Neural cell (in vitro differentiated cells): ENCODE measurements at regions not wholly inside any gene's neighbourhood (a gene's known extent, or its start where the extent isn't known, plus 50 kb on each side); places are given as distances from the start of the nearest gene placed in this dataset.
A peak's percentile ranks its signal among the peaks of the same experiment; 100 is the strongest.

Experiments
- EP300 ChIP-seq: fragments of 450-650 bp; conservative IDR thresholded peaks from 2 replicates; pipeline ENCODE4 v1.6.1; 2014; ENCODE audit warnings: antibody characterized with exemption, mild to moderate bottlenecking, moderate library complexity; ENCODE audit not compliant: poor library complexity, severe bottlenecking
- EZH2 ChIP-seq: fragments of 200-600, 300-800 bp; shearing (Covaris generic), sonication (generic); IDR thresholded peaks from 2 replicates; pipeline ENCODE4 v1.6.1; 2014; ENCODE audit warnings: antibody characterized with exemption, low read length, borderline replicate concordance, mild to moderate bottlenecking; ENCODE audit not compliant: insufficient read depth, poor library complexity, severe bottlenecking
- TAF1 ChIP-seq: IDR thresholded peaks from 2 replicates; pipeline ENCODE4 v1.6.1; 2012; ENCODE audit warnings: low read depth
- TF ChIP-seq, protein P1 (sequence below): fragments of 450-650 bp; IDR thresholded peaks from 2 replicates; pipeline ENCODE4 v1.5.1; 2014; ENCODE audit warnings: antibody characterized with exemption, mild to moderate bottlenecking, moderate library complexity; ENCODE audit not compliant: poor library complexity, severe bottlenecking
- TF ChIP-seq, protein P2 (sequence below): IDR thresholded peaks from 2 replicates; pipeline ENCODE4 v1.6.1; 2012; ENCODE audit warnings: borderline replicate concordance

DNA sequence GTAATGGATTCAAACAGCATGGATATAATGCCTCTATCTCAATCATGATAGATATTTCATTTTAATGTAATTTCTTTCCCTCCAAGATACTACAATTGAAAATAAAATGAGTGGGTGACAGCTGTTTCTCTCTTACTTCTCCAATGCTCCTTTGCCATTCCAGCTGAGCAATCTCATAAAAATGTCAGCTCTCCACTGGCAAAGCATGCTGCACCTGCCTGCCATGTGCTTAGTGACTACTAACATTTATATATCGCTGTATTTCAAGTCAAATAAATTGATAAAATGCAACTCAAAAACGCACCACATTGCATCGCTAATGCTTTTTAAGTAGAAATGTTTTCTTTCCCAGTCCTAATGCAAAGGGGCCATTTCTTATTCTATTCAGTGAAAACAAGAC is 1093.9 kb downstream of the CBLN2 start:
- TF ChIP-seq, protein P1, sequence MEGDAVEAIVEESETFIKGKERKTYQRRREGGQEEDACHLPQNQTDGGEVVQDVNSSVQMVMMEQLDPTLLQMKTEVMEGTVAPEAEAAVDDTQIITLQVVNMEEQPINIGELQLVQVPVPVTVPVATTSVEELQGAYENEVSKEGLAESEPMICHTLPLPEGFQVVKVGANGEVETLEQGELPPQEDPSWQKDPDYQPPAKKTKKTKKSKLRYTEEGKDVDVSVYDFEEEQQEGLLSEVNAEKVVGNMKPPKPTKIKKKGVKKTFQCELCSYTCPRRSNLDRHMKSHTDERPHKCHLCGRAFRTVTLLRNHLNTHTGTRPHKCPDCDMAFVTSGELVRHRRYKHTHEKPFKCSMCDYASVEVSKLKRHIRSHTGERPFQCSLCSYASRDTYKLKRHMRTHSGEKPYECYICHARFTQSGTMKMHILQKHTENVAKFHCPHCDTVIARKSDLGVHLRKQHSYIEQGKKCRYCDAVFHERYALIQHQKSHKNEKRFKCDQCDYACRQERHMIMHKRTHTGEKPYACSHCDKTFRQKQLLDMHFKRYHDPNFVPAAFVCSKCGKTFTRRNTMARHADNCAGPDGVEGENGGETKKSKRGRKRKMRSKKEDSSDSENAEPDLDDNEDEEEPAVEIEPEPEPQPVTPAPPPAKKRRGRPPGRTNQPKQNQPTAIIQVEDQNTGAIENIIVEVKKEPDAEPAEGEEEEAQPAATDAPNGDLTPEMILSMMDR = no peak
- no peak for TF ChIP-seq TAF1
- no peak for TF ChIP-seq EZH2
- TF ChIP-seq, protein P2, sequence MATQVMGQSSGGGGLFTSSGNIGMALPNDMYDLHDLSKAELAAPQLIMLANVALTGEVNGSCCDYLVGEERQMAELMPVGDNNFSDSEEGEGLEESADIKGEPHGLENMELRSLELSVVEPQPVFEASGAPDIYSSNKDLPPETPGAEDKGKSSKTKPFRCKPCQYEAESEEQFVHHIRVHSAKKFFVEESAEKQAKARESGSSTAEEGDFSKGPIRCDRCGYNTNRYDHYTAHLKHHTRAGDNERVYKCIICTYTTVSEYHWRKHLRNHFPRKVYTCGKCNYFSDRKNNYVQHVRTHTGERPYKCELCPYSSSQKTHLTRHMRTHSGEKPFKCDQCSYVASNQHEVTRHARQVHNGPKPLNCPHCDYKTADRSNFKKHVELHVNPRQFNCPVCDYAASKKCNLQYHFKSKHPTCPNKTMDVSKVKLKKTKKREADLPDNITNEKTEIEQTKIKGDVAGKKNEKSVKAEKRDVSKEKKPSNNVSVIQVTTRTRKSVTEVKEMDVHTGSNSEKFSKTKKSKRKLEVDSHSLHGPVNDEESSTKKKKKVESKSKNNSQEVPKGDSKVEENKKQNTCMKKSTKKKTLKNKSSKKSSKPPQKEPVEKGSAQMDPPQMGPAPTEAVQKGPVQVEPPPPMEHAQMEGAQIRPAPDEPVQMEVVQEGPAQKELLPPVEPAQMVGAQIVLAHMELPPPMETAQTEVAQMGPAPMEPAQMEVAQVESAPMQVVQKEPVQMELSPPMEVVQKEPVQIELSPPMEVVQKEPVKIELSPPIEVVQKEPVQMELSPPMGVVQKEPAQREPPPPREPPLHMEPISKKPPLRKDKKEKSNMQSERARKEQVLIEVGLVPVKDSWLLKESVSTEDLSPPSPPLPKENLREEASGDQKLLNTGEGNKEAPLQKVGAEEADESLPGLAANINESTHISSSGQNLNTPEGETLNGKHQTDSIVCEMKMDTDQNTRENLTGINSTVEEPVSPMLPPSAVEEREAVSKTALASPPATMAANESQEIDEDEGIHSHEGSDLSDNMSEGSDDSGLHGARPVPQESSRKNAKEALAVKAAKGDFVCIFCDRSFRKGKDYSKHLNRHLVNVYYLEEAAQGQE = peak; percentile 42
- peak; percentile 78 for TF ChIP-seq EP300
